GM23248 (cell line): ENCODE measurements at regions not wholly inside any gene's neighbourhood (a gene's known extent, or its start where the extent isn't known, plus 50 kb on each side); places are given as distances from the start of the nearest gene placed in this dataset.

Experiments
- EZH2 ChIP-seq: fragments of 200-600 bp; sonication (generic); IDR thresholded peaks from 2 replicates; pipeline ENCODE4 v1.6.1; 2018; ENCODE audit warnings: antibody characterized with exemption, mild to moderate bottlenecking; ENCODE audit not compliant: insufficient read depth, poor library complexity, severe bottlenecking
- EZH2phosphoT487 ChIP-seq: fragments of 200-600 bp; sonication (generic); IDR thresholded peaks from 2 replicates; pipeline ENCODE4 v1.6.1; 2018; ENCODE audit warnings: antibody characterized with exemption, moderate library complexity, mild to moderate bottlenecking, low read depth; ENCODE audit not compliant: insufficient read depth

DNA sequence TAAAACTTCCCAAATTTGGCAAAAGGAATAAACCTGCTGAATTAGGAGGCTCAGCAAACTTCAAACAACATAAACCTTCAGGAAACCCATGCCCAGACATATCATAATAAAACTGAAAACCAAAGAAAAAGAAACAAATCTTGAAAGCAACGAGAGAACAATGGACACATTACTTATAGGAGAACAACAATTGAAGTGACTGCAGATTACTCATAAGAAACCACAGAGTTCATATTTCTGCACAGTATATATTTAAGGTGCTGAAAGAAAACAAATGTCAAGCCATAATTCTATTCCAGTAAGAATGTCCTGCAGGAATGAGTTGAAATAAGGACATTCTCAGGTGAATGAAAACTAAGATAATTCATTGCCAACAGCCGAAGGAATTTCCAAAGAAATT lies 80.8 kb upstream of the PROK2 start:
- TF ChIP-seq EZH2 (no peak), EZH2phosphoT487 (no peak)
